MM.1S (cell line): ENCODE measurements at regions not wholly inside any gene's neighbourhood (a gene's known extent, or its start where the extent isn't known, plus 50 kb on each side); places are given as distances from the start of the nearest gene placed in this dataset.

ENCODE experiments used
- DNase-seq: peaks from one replicate; pipeline ENCODE4 v3.0.0-alpha.2; 2015
- H2AFZ ChIP-seq: fragments of 300-600 bp; sonication (generic); 2 replicates; pipeline ENCODE4 v1.6.0; 2016; ENCODE audit warnings: antibody characterized with exemption, low read length
- H3F3A ChIP-seq: fragments of 300-600 bp; sonication (generic); 2 replicates; pipeline ENCODE4 v1.6.1; 2016; ENCODE audit warnings: mild to moderate bottlenecking, antibody characterized with exemption, low read length, moderate library complexity, mixed read lengths; ENCODE audit not compliant: insufficient read depth
- H3K27ac ChIP-seq: fragments of 300-600 bp; sonication (generic); 2 replicates; pipeline ENCODE4 v1.5.1; 2016; ENCODE audit warnings: mild to moderate bottlenecking, low read length
- H3K27me3 ChIP-seq: fragments of 300-600 bp; sonication (generic); replicated peaks from 2 replicates; pipeline ENCODE4 v1.6.0; 2016; ENCODE audit warnings: low read length; ENCODE audit not compliant: insufficient read depth
- H3K36me3 ChIP-seq: fragments of 300-600 bp; sonication (generic); replicated peaks from 2 replicates; pipeline ENCODE4 v1.6.1; 2016; ENCODE audit warnings: mild to moderate bottlenecking, low read length, mixed read lengths; ENCODE audit not compliant: insufficient read depth
- H3K4me1 ChIP-seq: fragments of 300-600 bp; sonication (generic); 2 replicates; pipeline ENCODE4 v1.6.1; 2016; ENCODE audit warnings: low read length, mixed read lengths
- H3K4me2 ChIP-seq: fragments of 300-600 bp; sonication (generic); 2 replicates; pipeline ENCODE4 v1.6.0; 2016; ENCODE audit warnings: low read depth, low read length
- H3K4me3 ChIP-seq: fragments of 300-600 bp; sonication (generic); 2 replicates; pipeline ENCODE4 v1.5.1; 2016; ENCODE audit warnings: low read length, mixed read lengths
- H3K79me2 ChIP-seq: fragments of 300-600 bp; sonication (generic); 2 replicates; pipeline ENCODE4 v1.6.1; 2016; ENCODE audit warnings: mixed run types, low read length, mixed read lengths
- H3K9ac ChIP-seq: fragments of 300-600 bp; sonication (generic); 2 replicates; pipeline ENCODE4 v1.6.1; 2016; ENCODE audit warnings: low read length, mixed read lengths
- H3K9me2 ChIP-seq: fragments of 300-600 bp; sonication (generic); replicated peaks from 2 replicates; pipeline ENCODE4 v1.6.1; 2016; ENCODE audit warnings: mild to moderate bottlenecking, low read length, mixed read lengths; ENCODE audit not compliant: insufficient read depth
- H3K9me3 ChIP-seq: fragments of 300-600 bp; sonication (generic); replicated peaks from 2 replicates; pipeline ENCODE4 v1.6.1; 2016; ENCODE audit warnings: mild to moderate bottlenecking, low read length, mixed read lengths; ENCODE audit not compliant: insufficient read depth
- H4K20me1 ChIP-seq: fragments of 300-600 bp; sonication (generic); 2 replicates; pipeline ENCODE4 v1.6.1; 2016; ENCODE audit warnings: mild to moderate bottlenecking, low read length, moderate library complexity, mixed read lengths; ENCODE audit not compliant: insufficient read depth
- EZH2 ChIP-seq: fragments of 300-600 bp; sonication (generic); optimal IDR thresholded peaks from 2 replicates; pipeline ENCODE3; 2017; ENCODE audit warnings: low read depth, mild to moderate bottlenecking, antibody characterized with exemption, low read length, mixed read lengths
- EZH2phosphoT487 ChIP-seq: fragments of 300-600 bp; sonication (generic); IDR thresholded peaks from 2 replicates; pipeline ENCODE4 v1.6.1; 2018; ENCODE audit warnings: antibody characterized with exemption, low read length
- TF ChIP-seq, protein P1 (sequence below): fragments of 300-600 bp; sonication (generic); IDR thresholded peaks from 2 replicates; pipeline ENCODE4 v1.5.1; 2016; ENCODE audit warnings: antibody characterized with exemption, low read length, mixed read lengths

DNA sequence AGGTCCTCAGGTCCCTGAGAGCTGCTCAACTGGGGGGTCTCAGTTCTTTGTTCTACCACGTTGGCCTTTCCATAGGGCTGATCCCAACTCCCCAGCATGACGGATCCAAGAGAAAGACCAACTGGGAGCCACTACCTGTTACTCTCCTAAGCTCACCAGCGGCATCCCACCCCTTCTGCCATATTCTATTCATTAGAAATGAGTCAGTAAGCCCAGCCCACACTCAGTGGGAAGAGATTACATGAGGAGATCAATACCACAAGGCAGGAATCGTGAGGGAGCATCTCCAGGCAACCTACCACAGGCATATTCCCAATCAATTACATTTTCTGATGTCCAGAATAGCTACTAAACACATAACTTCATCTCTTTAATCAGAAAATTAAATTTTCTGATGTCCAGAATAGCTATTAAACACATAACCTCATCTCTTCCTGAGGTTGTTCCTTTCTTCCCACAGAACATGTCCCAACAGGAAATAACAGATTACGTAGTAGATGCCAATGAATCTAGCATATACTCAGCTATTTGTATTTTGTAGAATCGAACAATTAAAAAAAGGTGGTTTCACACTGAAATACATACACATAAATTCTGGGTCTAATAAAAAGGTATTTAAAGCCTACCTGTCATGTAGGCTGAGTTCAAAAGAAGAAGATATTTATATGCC lies 708.1 kb upstream of the ARGLU1 start:
- Histone ChIP-seq H2AFZ (no peak overlapping the region), H3K4me1 (no peaks in the 10 kb centered on the region), H3K9me2 (no peaks in the 10 kb centered on the region), H3F3A (no peaks in the 10 kb centered on the region), H3K4me2 (no peak overlapping the region), H3K4me3 (no peak overlapping the region), H3K79me2 (no peaks in the 10 kb centered on the region), H3K36me3 (no peaks in the 10 kb centered on the region), H3K9me3 (no peaks in the 10 kb centered on the region), H3K9ac (no peak overlapping the region), H4K20me1 (no peaks in the 10 kb centered on the region), H3K27ac (no peak overlapping the region), H3K27me3 (no peaks in the 10 kb centered on the region)
- DNase-seq: no peak
- TF ChIP-seq, protein P1, sequence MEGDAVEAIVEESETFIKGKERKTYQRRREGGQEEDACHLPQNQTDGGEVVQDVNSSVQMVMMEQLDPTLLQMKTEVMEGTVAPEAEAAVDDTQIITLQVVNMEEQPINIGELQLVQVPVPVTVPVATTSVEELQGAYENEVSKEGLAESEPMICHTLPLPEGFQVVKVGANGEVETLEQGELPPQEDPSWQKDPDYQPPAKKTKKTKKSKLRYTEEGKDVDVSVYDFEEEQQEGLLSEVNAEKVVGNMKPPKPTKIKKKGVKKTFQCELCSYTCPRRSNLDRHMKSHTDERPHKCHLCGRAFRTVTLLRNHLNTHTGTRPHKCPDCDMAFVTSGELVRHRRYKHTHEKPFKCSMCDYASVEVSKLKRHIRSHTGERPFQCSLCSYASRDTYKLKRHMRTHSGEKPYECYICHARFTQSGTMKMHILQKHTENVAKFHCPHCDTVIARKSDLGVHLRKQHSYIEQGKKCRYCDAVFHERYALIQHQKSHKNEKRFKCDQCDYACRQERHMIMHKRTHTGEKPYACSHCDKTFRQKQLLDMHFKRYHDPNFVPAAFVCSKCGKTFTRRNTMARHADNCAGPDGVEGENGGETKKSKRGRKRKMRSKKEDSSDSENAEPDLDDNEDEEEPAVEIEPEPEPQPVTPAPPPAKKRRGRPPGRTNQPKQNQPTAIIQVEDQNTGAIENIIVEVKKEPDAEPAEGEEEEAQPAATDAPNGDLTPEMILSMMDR: no peak
- TF ChIP-seq EZH2phosphoT487 (no peak), EZH2 (no peak)

DNA sequence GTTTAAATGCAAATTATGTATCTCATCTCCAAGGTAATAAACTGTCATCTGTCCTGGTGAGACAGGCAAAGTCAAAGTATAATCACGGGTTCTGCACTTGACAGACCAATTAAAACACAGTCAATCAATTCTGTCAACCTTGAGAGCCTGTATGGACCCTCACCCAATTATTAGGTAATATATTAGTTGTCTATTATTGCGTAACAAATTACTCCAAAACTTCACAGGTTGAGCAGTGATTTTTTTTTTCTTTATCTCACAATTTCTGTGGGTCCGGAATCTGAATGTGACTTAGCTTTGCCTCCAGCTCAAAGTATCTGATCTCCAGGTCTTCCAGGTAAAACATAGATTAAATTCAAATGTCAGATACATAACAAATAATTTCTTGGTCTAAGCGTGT lies 707.4 kb upstream of the ARGLU1 start:
- no peak overlapping the region for H3K9ac ChIP-seq
- no peaks in the 10 kb centered on the region for H3K9me3 ChIP-seq
- no peaks in the 10 kb centered on the region for H3K79me2 ChIP-seq
- no peaks in the 10 kb centered on the region for H3K36me3 ChIP-seq
- no peaks in the 10 kb centered on the region for H3K4me1 ChIP-seq
- H3K27ac ChIP-seq: no peak overlapping the region
- H2AFZ ChIP-seq: no peak overlapping the region
- DNase-seq: no peak
- no peaks in the 10 kb centered on the region for H3K27me3 ChIP-seq
- H4K20me1 ChIP-seq: no peaks in the 10 kb centered on the region
- no peaks in the 10 kb centered on the region for H3K9me2 ChIP-seq
- H3F3A ChIP-seq: no peaks in the 10 kb centered on the region
- no peak overlapping the region for H3K4me2 ChIP-seq
- H3K4me3 ChIP-seq: no peak overlapping the region
- TF ChIP-seq EZH2phosphoT487 (no peak), EZH2 (no peak)
- TF ChIP-seq, protein P1: no peak

DNA sequence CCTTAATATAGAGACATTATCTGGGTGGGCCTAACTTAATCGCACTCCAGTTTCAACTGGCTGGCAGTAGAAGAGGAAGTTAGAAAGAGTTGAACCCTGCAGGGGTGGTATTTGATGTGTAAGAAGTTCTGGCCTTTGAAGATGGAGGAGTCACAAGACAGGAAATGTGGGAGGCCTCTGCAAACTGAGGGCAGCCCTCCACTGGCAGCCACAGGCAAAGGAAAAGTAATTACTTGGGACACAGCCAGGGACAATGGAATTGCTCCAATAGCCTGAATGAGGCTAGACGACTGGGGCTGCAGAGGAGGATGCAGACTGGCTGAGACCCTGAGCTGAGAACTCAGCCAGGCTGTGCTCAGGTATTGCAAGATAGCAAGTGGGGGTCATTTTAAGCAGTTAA lies 703.3 kb upstream of the ARGLU1 start:
- DNase-seq: no peak
- H3K9me3 ChIP-seq: no peaks in the 10 kb centered on the region
- H3K9ac ChIP-seq: no peak overlapping the region
- H3K27me3 ChIP-seq: no peaks in the 10 kb centered on the region
- TF ChIP-seq EZH2phosphoT487 (no peak), EZH2 (no peak)
- TF ChIP-seq, protein P1: no peak
- no peak overlapping the region for H2AFZ ChIP-seq
- H3K4me3 ChIP-seq: no peak overlapping the region
- H3F3A ChIP-seq: no peaks in the 10 kb centered on the region
- H3K27ac ChIP-seq: no peak overlapping the region
- H4K20me1 ChIP-seq: no peaks in the 10 kb centered on the region
- H3K4me2 ChIP-seq: no peak overlapping the region
- H3K4me1 ChIP-seq: no peaks in the 10 kb centered on the region
- H3K36me3 ChIP-seq: no peaks in the 10 kb centered on the region
- no peaks in the 10 kb centered on the region for H3K9me2 ChIP-seq
- H3K79me2 ChIP-seq: no peaks in the 10 kb centered on the region
